OCI-LY1 (cell line): ENCODE measurements at regions not wholly inside any gene's neighbourhood (a gene's known extent, or its start where the extent isn't known, plus 50 kb on each side); places are given as distances from the start of the nearest gene placed in this dataset.

Source experiments
- EZH2 ChIP-seq: fragments of 200-600 bp; sonication (generic), shearing (Covaris generic); IDR thresholded peaks from 2 replicates; pipeline ENCODE4 v1.8.0; 2017; ENCODE audit warnings: borderline replicate concordance, mixed run types, mild to moderate bottlenecking, antibody characterized with exemption, low read length, moderate library complexity, mixed read lengths
- TF ChIP-seq, protein P1 (sequence below): fragments of 200-600 bp; sonication (generic), shearing (Covaris generic); IDR thresholded peaks from 2 replicates; pipeline ENCODE4 v1.5.1; 2017; ENCODE audit warnings: mild to moderate bottlenecking, antibody characterized with exemption, low read length, moderate library complexity, mixed read lengths

GRCh38 chr7:89456556-89456955 lies 661.0 kb upstream of the TEX47 start:
- TF ChIP-seq, protein P1, sequence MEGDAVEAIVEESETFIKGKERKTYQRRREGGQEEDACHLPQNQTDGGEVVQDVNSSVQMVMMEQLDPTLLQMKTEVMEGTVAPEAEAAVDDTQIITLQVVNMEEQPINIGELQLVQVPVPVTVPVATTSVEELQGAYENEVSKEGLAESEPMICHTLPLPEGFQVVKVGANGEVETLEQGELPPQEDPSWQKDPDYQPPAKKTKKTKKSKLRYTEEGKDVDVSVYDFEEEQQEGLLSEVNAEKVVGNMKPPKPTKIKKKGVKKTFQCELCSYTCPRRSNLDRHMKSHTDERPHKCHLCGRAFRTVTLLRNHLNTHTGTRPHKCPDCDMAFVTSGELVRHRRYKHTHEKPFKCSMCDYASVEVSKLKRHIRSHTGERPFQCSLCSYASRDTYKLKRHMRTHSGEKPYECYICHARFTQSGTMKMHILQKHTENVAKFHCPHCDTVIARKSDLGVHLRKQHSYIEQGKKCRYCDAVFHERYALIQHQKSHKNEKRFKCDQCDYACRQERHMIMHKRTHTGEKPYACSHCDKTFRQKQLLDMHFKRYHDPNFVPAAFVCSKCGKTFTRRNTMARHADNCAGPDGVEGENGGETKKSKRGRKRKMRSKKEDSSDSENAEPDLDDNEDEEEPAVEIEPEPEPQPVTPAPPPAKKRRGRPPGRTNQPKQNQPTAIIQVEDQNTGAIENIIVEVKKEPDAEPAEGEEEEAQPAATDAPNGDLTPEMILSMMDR = no peak
- no peak for TF ChIP-seq EZH2
